GM18517 (cell line): ENCODE measurements at regions not wholly inside any gene's neighbourhood (a gene's known extent, or its start where the extent isn't known, plus 50 kb on each side); places are given as distances from the start of the nearest gene placed in this dataset.
A peak's percentile ranks its signal among the peaks of the same experiment; 100 is the strongest.
"Not testable (repeated sequence)": the region's sequence is repeated elsewhere in the genome, so short reads cannot be mapped to it uniquely, and the experiment has no call there.

ENCODE experiments used
- ATAC-seq: cut with Tn5 transposase; IDR thresholded peaks from one replicate; pipeline ENCODE4 v1.9.1; 2021; ENCODE audit warnings: mild to moderate bottlenecking, moderate library complexity; ENCODE audit not compliant: unreplicated experiment

GRCh38 chr2:13334071-13334470 lies 617.3 kb downstream of the TRIB2 start:
- not testable (repeated sequence) for ATAC-seq

GRCh38 chr2:13334545-13334944 lies 617.8 kb downstream of the TRIB2 start:
- ATAC-seq: no peak

- ATAC-seq: no peak
Measured at GRCh38 chr2:13335862-13336535, 619.3 kb downstream of the TRIB2 start.

- no peak for ATAC-seq
Measured at GRCh38 chr2:13351068-13351467, 634.3 kb downstream of the TRIB2 start.

GRCh38 chr2:13353083-13353482 lies 636.3 kb downstream of the TRIB2 start:
- ATAC-seq: no peak

- no peak for ATAC-seq
Measured at GRCh38 chr2:13354031-13354430, 637.3 kb downstream of the TRIB2 start.

- ATAC-seq: not testable (repeated sequence)
Measured at GRCh38 chr2:13381928-13382327, 665.2 kb downstream of the TRIB2 start.

- ATAC-seq: not testable (repeated sequence)
Measured at GRCh38 chr2:13389172-13389571, 672.4 kb downstream of the TRIB2 start.

GRCh38 chr2:13390676-13391075 lies 673.9 kb downstream of the TRIB2 start:
- ATAC-seq: no peak

GRCh38 chr2:13401312-13401711 lies 684.6 kb downstream of the TRIB2 start:
- ATAC-seq: no peak

- ATAC-seq: no peak
Measured at GRCh38 chr2:13413989-13414388, 697.3 kb downstream of the TRIB2 start.

- no peak for ATAC-seq
Measured at GRCh38 chr2:13414897-13415296, 698.2 kb downstream of the TRIB2 start.

GRCh38 chr2:13433954-13434353 lies 717.2 kb downstream of the TRIB2 start:
- no peak for ATAC-seq

- ATAC-seq: peak; percentile 56
Measured at GRCh38 chr2:13443554-13444261, 727.0 kb downstream of the TRIB2 start.

GRCh38 chr2:13462464-13462863 lies 745.7 kb downstream of the TRIB2 start:
- ATAC-seq: no peak

- ATAC-seq: no peak
Measured at GRCh38 chr2:13466076-13466475, 749.3 kb downstream of the TRIB2 start.

GRCh38 chr2:13474538-13474937 lies 757.8 kb downstream of the TRIB2 start:
- ATAC-seq: no peak

GRCh38 chr2:13480057-13480456 lies 763.3 kb downstream of the TRIB2 start:
- peak; percentile 91 for ATAC-seq

- ATAC-seq: no peak
Measured at GRCh38 chr2:13481201-13481600, 764.5 kb downstream of the TRIB2 start.

GRCh38 chr2:13485256-13485655 lies 768.5 kb downstream of the TRIB2 start:
- no peak for ATAC-seq

GRCh38 chr2:13488965-13489364 lies 772.2 kb downstream of the TRIB2 start:
- no peak for ATAC-seq

- ATAC-seq: no peak
Measured at GRCh38 chr2:13492262-13492661, 775.5 kb downstream of the TRIB2 start.

- ATAC-seq: peak; percentile 58
Measured at GRCh38 chr2:13495051-13495450, 778.3 kb downstream of the TRIB2 start.
